ENCODE measurements at regions not wholly inside any gene's neighbourhood (a gene's known extent, or its start where the extent isn't known, plus 50 kb on each side); places are given as distances from the start of the nearest gene placed in this dataset.

GRCh38 chr20:60815656-60816055 lies 436.4 kb upstream of the CDH4 start:
- DNase-seq: no peak

- no peak for DNase-seq
Measured at GRCh38 chr20:60816901-60817300, 435.2 kb upstream of the CDH4 start.

GRCh38 chr20:60817891-60818290 lies 434.2 kb upstream of the CDH4 start:
- DNase-seq: no peak

GRCh38 chr20:60819511-60819910 lies 432.6 kb upstream of the CDH4 start:
- DNase-seq: no peak

GRCh38 chr20:60820149-60820548 lies 431.9 kb upstream of the CDH4 start:
- DNase-seq: no peak

GRCh38 chr20:60820918-60821317 lies 431.1 kb upstream of the CDH4 start:
- DNase-seq: no peak

- no peak for DNase-seq
Measured at GRCh38 chr20:60822699-60823607, 429.1 kb upstream of the CDH4 start.

- no peak for DNase-seq
Measured at GRCh38 chr20:60835876-60836275, 416.2 kb upstream of the CDH4 start.

GRCh38 chr20:60837173-60837770 lies 414.8 kb upstream of the CDH4 start:
- DNase-seq: no peak

- DNase-seq: no peak
Measured at GRCh38 chr20:60838297-60838696, 413.8 kb upstream of the CDH4 start.

GRCh38 chr20:60840971-60841370 lies 411.1 kb upstream of the CDH4 start:
- no peak for DNase-seq

- no peak for DNase-seq
Measured at GRCh38 chr20:60845146-60845545, 406.9 kb upstream of the CDH4 start.

GRCh38 chr20:60851826-60852704 lies 400.0 kb upstream of the CDH4 start:
- no peak for DNase-seq

GRCh38 chr20:60857708-60858107 lies 394.4 kb upstream of the CDH4 start:
- DNase-seq: no peak

- no peak for DNase-seq
Measured at GRCh38 chr20:60862601-60863000, 389.5 kb upstream of the CDH4 start.

GRCh38 chr20:60863548-60863947 lies 388.5 kb upstream of the CDH4 start:
- no peak for DNase-seq

GRCh38 chr20:60867589-60867988 lies 384.5 kb upstream of the CDH4 start:
- DNase-seq: no peak

GRCh38 chr20:60868316-60868891 lies 383.7 kb upstream of the CDH4 start:
- DNase-seq: no peak

- no peak for DNase-seq
Measured at GRCh38 chr20:60869087-60869486, 383.0 kb upstream of the CDH4 start.

GRCh38 chr20:60869625-60870024 lies 382.4 kb upstream of the CDH4 start:
- no peak for DNase-seq

GRCh38 chr20:60870040-60870439 lies 382.0 kb upstream of the CDH4 start:
- DNase-seq: no peak

GRCh38 chr20:60872224-60872623 lies 379.8 kb upstream of the CDH4 start:
- DNase-seq: no peak

Measured in NCI-H446 (cell line).